ENCODE measurements at regions not wholly inside any gene's neighbourhood (a gene's known extent, or its start where the extent isn't known, plus 50 kb on each side); places are given as distances from the start of the nearest gene placed in this dataset.

- no peak for DNase-seq
Measured at GRCh38 chr13:85031771-85032170, 767.4 kb downstream of the SLITRK6 start.

GRCh38 chr13:85028035-85028434 is 771.2 kb downstream of the SLITRK6 start:
- DNase-seq = no peak

GRCh38 chr13:85019121-85019520 is 780.1 kb downstream of the SLITRK6 start:
- DNase-seq = no peak

- DNase-seq = no peak
Measured at GRCh38 chr13:85013006-85013405, 786.2 kb downstream of the SLITRK6 start.

- DNase-seq = no peak
Measured at GRCh38 chr13:85009447-85009846, 789.8 kb downstream of the SLITRK6 start.

GRCh38 chr13:84999252-84999651 is 800.0 kb downstream of the SLITRK6 start:
- no peak for DNase-seq

- no peak for DNase-seq
Measured at GRCh38 chr13:84998681-84999080, 800.5 kb downstream of the SLITRK6 start.

- DNase-seq = no peak
Measured at GRCh38 chr13:84997858-84998257, 801.4 kb downstream of the SLITRK6 start.

GRCh38 chr13:84994582-84994981 is 804.6 kb downstream of the SLITRK6 start:
- DNase-seq = no peak

GRCh38 chr13:84985860-84986259 is 813.4 kb downstream of the SLITRK6 start:
- DNase-seq = no peak

GRCh38 chr13:84983321-84983720 is 815.9 kb downstream of the SLITRK6 start:
- DNase-seq = no peak

- no peak for DNase-seq
Measured at GRCh38 chr13:84980571-84980970, 818.6 kb downstream of the SLITRK6 start.

- no peak for DNase-seq
Measured at GRCh38 chr13:84978851-84979250, 820.4 kb downstream of the SLITRK6 start.

GRCh38 chr13:84973661-84974060 is 825.6 kb downstream of the SLITRK6 start:
- no peak for DNase-seq

- DNase-seq = no peak
Measured at GRCh38 chr13:84972907-84973306, 826.3 kb downstream of the SLITRK6 start.

GRCh38 chr13:84962849-84963248 is 836.4 kb downstream of the SLITRK6 start:
- no peak for DNase-seq

GRCh38 chr13:84962141-84962750 is 837.0 kb downstream of the SLITRK6 start:
- no peak for DNase-seq

GRCh38 chr13:84961023-84961422 is 838.2 kb downstream of the SLITRK6 start:
- DNase-seq = no peak

- DNase-seq = no peak
Measured at GRCh38 chr13:84959818-84960217, 839.4 kb downstream of the SLITRK6 start.

GRCh38 chr13:84954636-84955035 is 844.6 kb downstream of the SLITRK6 start:
- no peak for DNase-seq

GRCh38 chr13:84951128-84951527 is 848.1 kb downstream of the SLITRK6 start:
- no peak for DNase-seq

GRCh38 chr13:84946192-84946591 is 853.0 kb downstream of the SLITRK6 start:
- no peak for DNase-seq

GRCh38 chr13:84940798-84941197 is 858.4 kb downstream of the SLITRK6 start:
- no peak for DNase-seq

GRCh38 chr13:84940167-84940566 is 859.1 kb downstream of the SLITRK6 start:
- no peak for DNase-seq

- DNase-seq = no peak
Measured at GRCh38 chr13:84934911-84935310, 864.3 kb downstream of the SLITRK6 start.

- no peak for DNase-seq
Measured at GRCh38 chr13:84933797-84934196, 865.4 kb downstream of the SLITRK6 start.
